Fibroblast of pulmonary artery (primary cell): ENCODE measurements at regions not wholly inside any gene's neighbourhood (a gene's known extent, or its start where the extent isn't known, plus 50 kb on each side); places are given as distances from the start of the nearest gene placed in this dataset.
"Not testable (repeated sequence)": the region's sequence is repeated elsewhere in the genome, so short reads cannot be mapped to it uniquely, and the experiment has no call there.

ENCODE experiments used
- DNase-seq: peaks from one replicate; pipeline ENCODE4 v3.0.0-alpha.2; 2010; ENCODE audit warnings: low read depth
- H3K4me3 ChIP-seq: replicated peaks from 2 replicates; pipeline ENCODE4 v1.5.1; 2011; ENCODE audit warnings: low read depth, mild to moderate bottlenecking, control low read depth, low read length, moderate library complexity
- TF ChIP-seq, protein P1 (sequence below): IDR thresholded peaks from 2 replicates; pipeline ENCODE4 v1.5.1; 2011; ENCODE audit warnings: mild to moderate bottlenecking, control low read depth, low read length, inconsistent platforms; ENCODE audit errors: missing control alignments

DNA sequence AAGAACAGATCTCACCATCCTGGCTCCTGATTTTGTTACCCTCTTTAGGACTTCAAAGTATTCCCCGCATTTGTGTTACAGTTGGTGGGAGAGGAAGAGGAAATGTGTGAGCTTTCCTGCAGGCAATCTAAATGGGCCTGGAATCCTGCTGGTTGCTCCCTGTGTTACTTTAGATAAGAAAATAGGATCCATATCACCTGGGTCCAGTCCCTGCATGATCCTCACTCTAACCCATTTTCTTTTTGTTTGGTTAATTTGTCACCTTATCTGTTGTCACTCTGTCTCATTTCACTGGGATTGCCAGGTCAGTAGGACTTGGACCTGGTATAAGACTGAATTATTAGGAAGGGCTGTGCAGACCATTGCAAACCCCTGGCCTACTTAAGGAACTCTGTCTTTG is 175.9 kb upstream of the GJE1 start:
- TF ChIP-seq, protein P1, sequence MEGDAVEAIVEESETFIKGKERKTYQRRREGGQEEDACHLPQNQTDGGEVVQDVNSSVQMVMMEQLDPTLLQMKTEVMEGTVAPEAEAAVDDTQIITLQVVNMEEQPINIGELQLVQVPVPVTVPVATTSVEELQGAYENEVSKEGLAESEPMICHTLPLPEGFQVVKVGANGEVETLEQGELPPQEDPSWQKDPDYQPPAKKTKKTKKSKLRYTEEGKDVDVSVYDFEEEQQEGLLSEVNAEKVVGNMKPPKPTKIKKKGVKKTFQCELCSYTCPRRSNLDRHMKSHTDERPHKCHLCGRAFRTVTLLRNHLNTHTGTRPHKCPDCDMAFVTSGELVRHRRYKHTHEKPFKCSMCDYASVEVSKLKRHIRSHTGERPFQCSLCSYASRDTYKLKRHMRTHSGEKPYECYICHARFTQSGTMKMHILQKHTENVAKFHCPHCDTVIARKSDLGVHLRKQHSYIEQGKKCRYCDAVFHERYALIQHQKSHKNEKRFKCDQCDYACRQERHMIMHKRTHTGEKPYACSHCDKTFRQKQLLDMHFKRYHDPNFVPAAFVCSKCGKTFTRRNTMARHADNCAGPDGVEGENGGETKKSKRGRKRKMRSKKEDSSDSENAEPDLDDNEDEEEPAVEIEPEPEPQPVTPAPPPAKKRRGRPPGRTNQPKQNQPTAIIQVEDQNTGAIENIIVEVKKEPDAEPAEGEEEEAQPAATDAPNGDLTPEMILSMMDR = no peak
- H3K4me3 ChIP-seq = no peak overlapping the region
- no peak for DNase-seq

DNA sequence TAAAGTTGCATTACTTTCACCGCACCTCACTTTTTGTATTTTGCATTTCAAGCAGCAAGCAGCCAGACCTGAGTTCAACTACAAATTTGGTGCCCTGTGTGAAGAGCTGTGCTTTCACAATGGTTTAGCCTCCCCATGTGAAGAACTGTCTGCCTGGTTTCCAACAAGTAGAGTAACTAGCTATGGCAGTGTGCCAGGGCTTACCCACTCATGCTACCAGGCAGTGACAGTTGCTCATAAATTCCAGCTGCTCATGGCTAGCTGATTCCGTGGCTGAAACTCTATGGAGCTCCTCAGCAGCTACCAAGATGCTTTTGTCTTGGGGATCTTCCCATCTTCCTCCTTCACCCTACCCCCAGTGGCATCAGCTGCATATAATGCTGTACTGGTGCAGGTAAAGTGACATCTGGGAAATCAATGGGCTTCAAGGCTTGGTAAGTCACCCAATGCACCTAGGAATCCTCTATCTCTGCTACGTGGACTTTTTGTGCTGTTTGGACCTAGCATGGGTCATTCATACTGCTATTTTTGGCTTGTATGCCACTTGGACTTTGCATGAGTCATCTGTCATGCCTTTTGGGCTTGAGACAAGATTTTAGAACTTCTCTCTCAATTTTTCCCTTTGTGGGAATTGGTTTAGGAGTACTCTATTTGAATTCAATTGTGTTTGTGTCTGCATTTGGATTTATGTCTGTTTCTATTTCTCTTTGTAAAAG is 176.5 kb upstream of the GJE1 start:
- TF ChIP-seq, protein P1 = no peak
- no peak overlapping the region for H3K4me3 ChIP-seq
- DNase-seq = peak; percentile 36

DNA sequence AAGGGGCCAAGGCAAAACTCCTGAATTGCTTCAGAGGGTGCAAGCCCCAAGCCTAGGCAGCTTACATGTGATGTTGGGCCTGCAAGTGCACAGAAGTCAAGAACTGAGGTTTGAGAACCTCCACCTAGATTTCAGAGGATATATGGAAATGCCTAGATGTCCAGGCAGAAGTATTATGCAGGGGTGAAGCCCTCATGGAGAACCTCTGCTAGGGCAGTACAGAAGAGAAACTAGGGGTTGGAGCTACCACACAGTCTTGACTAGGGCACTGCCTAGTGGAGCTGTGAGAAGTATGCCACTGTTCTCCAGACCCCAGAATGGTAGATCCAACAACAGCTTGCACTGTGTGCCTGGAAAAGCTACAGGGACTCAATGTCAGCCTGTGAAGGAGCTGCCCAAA is 179.7 kb upstream of the GJE1 start:
- H3K4me3 ChIP-seq = no peak overlapping the region
- TF ChIP-seq, protein P1 = no peak
- DNase-seq = no peak

DNA sequence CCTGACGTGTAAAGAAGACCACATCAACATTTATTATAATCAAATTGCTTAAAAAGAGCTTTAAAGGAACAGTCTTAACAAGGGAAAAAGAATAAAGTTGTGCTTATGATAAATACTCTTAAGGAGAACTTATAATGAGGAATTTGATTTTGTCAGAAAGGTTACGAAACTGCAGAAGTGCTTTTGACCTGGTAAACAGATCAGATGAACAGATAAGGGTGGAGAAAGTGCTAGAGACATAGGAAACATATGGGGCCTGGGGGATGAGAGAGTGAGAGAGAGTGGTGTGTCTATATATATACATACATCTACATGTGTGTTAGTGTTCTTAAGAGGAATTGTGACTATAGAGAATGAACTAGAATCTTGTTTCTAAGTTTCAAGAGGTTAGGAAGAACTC is 186.2 kb upstream of the GJE1 start:
- H3K4me3 ChIP-seq = no peak overlapping the region
- TF ChIP-seq, protein P1 = no peak
- no peak for DNase-seq

DNA sequence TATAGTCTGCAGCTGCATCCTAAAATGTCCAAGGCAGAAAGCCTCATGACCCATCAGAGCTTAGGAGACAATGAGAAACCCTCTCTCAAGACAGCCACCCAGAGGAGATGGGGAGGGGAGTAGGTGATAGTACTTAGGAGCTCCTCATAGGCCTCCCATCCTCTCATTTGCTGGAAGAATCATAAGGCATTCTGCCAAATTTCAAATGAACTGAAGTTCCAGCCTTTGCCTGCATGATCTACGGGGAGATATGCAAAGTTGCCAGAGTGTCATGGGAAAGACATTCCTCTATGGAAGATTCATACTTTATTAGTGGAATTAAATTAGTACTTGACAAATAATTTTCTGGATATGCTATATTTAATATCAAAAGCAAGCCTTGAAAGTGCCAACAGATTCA is 194.1 kb upstream of the GJE1 start:
- no peak overlapping the region for H3K4me3 ChIP-seq
- no peak for DNase-seq
- TF ChIP-seq, protein P1 = no peak

DNA sequence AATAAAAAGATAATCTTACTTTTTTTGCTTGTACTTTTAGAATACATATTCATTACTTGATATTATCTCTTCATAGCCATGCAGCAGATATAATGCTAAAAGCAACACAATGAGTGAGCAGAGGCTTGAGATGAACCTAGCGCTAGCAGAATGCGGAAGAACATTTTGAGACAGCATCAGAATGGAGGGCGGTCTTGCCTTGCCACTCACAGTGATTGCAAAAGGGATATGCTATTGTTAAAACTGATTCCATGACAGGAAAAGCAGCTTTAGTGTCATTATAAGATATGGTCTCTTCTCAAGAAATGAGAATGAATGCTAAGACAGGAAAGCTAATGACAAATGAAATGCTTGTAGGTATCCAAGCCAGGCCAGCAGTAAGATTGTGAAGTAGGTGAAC is 200.0 kb upstream of the GJE1 start:
- no peak for DNase-seq
- TF ChIP-seq, protein P1 = no peak
- H3K4me3 ChIP-seq = no peak overlapping the region

DNA sequence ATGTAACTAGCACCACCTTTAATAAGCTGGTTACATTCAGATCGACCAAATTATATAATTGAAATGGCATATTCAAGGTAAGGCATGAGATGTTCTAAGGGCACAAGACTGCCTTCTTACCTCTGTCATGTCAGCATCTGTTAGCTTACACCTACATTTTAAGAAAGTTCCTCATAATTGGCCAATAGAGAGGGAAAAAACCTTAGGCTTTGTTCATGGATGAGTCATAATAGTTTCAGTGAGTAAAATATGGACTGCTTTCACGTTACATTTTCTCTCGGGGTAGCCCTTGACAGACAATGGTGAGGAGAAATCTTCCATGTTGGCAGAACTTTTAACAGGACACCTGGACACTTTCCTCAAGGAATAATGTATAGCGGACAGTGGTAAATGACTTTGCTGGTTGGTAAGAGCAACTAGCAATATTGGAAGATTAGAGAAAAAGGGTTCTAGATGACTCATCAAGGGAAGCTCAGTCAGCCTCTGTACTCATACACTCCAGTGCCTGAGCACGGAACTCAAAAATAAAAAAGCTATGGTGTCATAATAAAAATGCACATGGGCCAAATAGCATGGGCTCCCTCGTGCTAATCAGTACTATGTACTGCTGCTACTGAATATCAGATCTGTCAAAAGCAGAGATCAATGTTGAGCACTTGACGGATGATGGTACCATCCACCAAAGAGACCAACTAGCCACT is 206.4 kb upstream of the GJE1 start:
- not testable (repeated sequence) for H3K4me3 ChIP-seq, DNase-seq
